ENCODE measurements at regions not wholly inside any gene's neighbourhood (a gene's known extent, or its start where the extent isn't known, plus 50 kb on each side); places are given as distances from the start of the nearest gene placed in this dataset.

- DNase-seq, result no peak
Observed at GRCh38 chr3:61311044-61311443, 59.8 kb upstream of the FHIT start.

- no peak for DNase-seq
Observed at GRCh38 chr3:61315871-61316270, 64.6 kb upstream of the FHIT start.

GRCh38 chr3:61323094-61323493 lies 71.8 kb upstream of the FHIT start:
- DNase-seq, result no peak

GRCh38 chr3:61331929-61332552 lies 80.8 kb upstream of the FHIT start:
- no peak for DNase-seq

GRCh38 chr3:61333192-61333961 lies 82.1 kb upstream of the FHIT start:
- DNase-seq, result no peak

GRCh38 chr3:61334783-61335182 lies 83.5 kb upstream of the FHIT start:
- no peak for DNase-seq

- DNase-seq, result no peak
Observed at GRCh38 chr3:61340931-61341461, 89.7 kb upstream of the FHIT start.

GRCh38 chr3:61343543-61343942 lies 92.3 kb upstream of the FHIT start:
- DNase-seq, result no peak

GRCh38 chr3:61345020-61345419 lies 93.8 kb upstream of the FHIT start:
- no peak for DNase-seq

GRCh38 chr3:61347981-61348380 lies 96.7 kb upstream of the FHIT start:
- no peak for DNase-seq

GRCh38 chr3:61349717-61350116 lies 98.5 kb upstream of the FHIT start:
- DNase-seq, result no peak

GRCh38 chr3:61350782-61351309 lies 99.6 kb upstream of the FHIT start:
- DNase-seq, result no peak

- no peak for DNase-seq
Observed at GRCh38 chr3:61352306-61352705, 101.1 kb upstream of the FHIT start.

GRCh38 chr3:61353382-61353781 lies 102.1 kb upstream of the FHIT start:
- DNase-seq, result no peak

- no peak for DNase-seq
Observed at GRCh38 chr3:61354604-61355003, 103.4 kb upstream of the FHIT start.

- no peak for DNase-seq
Observed at GRCh38 chr3:61356685-61357084, 105.4 kb upstream of the FHIT start.

- no peak for DNase-seq
Observed at GRCh38 chr3:61357902-61358301, 106.7 kb upstream of the FHIT start.

GRCh38 chr3:61358364-61358763 lies 107.1 kb upstream of the FHIT start:
- DNase-seq, result no peak

- no peak for DNase-seq
Observed at GRCh38 chr3:61360297-61360965, 109.2 kb upstream of the FHIT start.

- DNase-seq, result no peak
Observed at GRCh38 chr3:61369678-61370077, 118.4 kb upstream of the FHIT start.

GRCh38 chr3:61371123-61371522 lies 119.9 kb upstream of the FHIT start:
- no peak for DNase-seq

- DNase-seq, result no peak
Observed at GRCh38 chr3:61372723-61373122, 121.5 kb upstream of the FHIT start.

GRCh38 chr3:61378311-61378710 lies 127.1 kb upstream of the FHIT start:
- DNase-seq, result no peak
